ENCODE measurements at regions not wholly inside any gene's neighbourhood (a gene's known extent, or its start where the extent isn't known, plus 50 kb on each side); places are given as distances from the start of the nearest gene placed in this dataset.

DNA sequence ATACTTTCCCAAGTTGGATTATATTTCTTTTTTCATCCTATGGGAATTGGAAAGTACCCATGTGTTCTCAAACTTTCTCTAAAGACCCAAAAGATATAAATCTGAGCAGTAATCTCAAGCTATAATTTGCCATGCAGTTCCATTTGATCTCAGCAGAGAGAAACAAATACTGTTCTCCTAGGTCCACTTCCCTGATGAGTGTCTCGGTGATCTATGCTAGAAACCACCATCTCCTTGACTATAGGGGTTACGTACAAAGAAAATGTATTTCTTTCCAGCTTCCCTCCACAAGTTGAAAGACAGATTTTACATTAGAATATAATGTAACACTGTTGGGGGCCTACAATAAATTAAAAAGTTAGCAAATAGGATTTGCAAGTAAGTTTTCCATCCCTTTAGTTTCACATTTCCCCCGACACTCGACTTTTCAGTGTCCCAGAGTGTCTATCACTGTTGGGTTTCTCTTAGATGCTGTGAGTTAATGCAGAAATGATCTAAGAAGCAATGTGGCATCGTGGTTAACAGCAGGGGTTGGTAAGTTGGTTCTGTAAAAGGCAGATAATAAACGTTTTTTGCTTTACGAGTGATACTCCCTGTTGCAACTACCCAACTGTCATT is 465.1 kb upstream of the CFAP20DC start:
- TF ChIP-seq, protein P1, sequence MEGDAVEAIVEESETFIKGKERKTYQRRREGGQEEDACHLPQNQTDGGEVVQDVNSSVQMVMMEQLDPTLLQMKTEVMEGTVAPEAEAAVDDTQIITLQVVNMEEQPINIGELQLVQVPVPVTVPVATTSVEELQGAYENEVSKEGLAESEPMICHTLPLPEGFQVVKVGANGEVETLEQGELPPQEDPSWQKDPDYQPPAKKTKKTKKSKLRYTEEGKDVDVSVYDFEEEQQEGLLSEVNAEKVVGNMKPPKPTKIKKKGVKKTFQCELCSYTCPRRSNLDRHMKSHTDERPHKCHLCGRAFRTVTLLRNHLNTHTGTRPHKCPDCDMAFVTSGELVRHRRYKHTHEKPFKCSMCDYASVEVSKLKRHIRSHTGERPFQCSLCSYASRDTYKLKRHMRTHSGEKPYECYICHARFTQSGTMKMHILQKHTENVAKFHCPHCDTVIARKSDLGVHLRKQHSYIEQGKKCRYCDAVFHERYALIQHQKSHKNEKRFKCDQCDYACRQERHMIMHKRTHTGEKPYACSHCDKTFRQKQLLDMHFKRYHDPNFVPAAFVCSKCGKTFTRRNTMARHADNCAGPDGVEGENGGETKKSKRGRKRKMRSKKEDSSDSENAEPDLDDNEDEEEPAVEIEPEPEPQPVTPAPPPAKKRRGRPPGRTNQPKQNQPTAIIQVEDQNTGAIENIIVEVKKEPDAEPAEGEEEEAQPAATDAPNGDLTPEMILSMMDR (IDR thresholded peaks at IDR 0.05; ENCODE audit: poor library complexity, severe bottlenecking): no peak
- TF ChIP-seq POLR2AphosphoS5 (IDR thresholded peaks at IDR 0.05) (peak; percentile 45), EZH2 (IDR thresholded peaks at IDR 0.05; ENCODE audit: borderline replicate concordance, insufficient read depth, low read length, poor library complexity, severe bottlenecking) (no peak), EP300 (conservative IDR thresholded peaks at IDR 0.05; ENCODE audit: poor library complexity, severe bottlenecking) (no peak), SMC3 (conservative IDR thresholded peaks at IDR 0.05; ENCODE audit: poor library complexity) (no peak)

All from neural cell (in vitro differentiated cells).